Erythroblast (primary cell): ENCODE measurements at regions not wholly inside any gene's neighbourhood (a gene's known extent, or its start where the extent isn't known, plus 50 kb on each side); places are given as distances from the start of the nearest gene placed in this dataset.

Experiments used
- GATA1 ChIP-seq: IDR thresholded peaks from 2 replicates; pipeline ENCODE4 v1.6.1; 2011; ENCODE audit warnings: low read depth, mild to moderate bottlenecking, control low read depth, low read length, moderate library complexity
- POLR2A ChIP-seq: IDR thresholded peaks from 2 replicates; pipeline ENCODE4 v1.6.1; 2011; ENCODE audit warnings: mild to moderate bottlenecking, low read length

DNA sequence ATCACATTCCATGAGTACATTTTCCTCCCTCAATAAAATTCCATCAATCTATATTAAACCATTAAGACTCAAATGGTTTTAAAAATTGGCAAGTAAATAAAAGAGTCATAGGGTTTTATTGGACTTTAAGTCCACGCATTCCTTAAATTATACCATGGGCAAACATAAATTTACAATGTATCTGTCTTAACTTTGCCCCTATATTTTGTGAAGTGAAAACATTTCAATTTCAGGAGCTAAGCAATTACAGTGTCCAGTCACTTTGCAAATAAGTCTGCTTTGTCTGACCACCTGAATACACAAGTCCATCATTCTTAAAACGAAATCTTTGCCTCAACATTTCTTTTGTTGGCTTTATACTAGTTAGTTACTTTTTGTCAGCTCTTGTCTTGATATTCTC lies 197.5 kb upstream of the SEMA3D start:
- no peak for TF ChIP-seq GATA1
- no peak for TF ChIP-seq POLR2A
